ENCODE measurements at regions not wholly inside any gene's neighbourhood (a gene's known extent, or its start where the extent isn't known, plus 50 kb on each side); places are given as distances from the start of the nearest gene placed in this dataset.

GRCh38 chr2:204108330-204108751 is 171.8 kb downstream of the ICOS start (continued):
- TF ChIP-seq ZNF462 (CRISPR knock-in tag; IDR thresholded peaks at IDR 0.05) (no peak), JUNB (IDR thresholded peaks at IDR 0.05; ENCODE audit: unreplicated experiment) (no peak), POLR2AphosphoS5 (IDR thresholded peaks at IDR 0.05; ENCODE audit: low read depth) (no peak), ETS1 (IDR thresholded peaks at IDR 0.05) (no peak), CREB1 (CRISPR knock-in tag; IDR thresholded peaks at IDR 0.05; ENCODE audit: low read depth) (no peak)

- no peaks in the 10 kb centered on the region for H3F3A ChIP-seq (replicated peaks; ENCODE audit: low read depth)
- no peak overlapping the region for H3K27ac ChIP-seq (ENCODE audit: low read depth)
- H3K4me2 ChIP-seq = no peak overlapping the region
- H3K4me3 Mint-ChIP-seq = no peak overlapping the region
- H2AFZ ChIP-seq = peak overlapping the region; percentile 81
- H3K4me3 ChIP-seq = no peak overlapping the region
- TF ChIP-seq ZNF462 (CRISPR knock-in tag; IDR thresholded peaks at IDR 0.05) (no peak), ZNF331 (CRISPR knock-in tag; IDR thresholded peaks at IDR 0.05; ENCODE audit: low read depth) (no peak)
- H3K4me1 Mint-ChIP-seq = peaks cover 12% of the 10 kb centered on the region
- no peaks in the 10 kb centered on the region for H3K9me2 ChIP-seq (ENCODE audit: insufficient read depth)
- no peaks in the 10 kb centered on the region for H3K79me2 ChIP-seq (replicated peaks; ENCODE audit: insufficient read depth)
- H3K9me3 Mint-ChIP-seq = no peaks in the 10 kb centered on the region
- ATAC-seq = peak; percentile 34; the same call in 2 of the 3 replicates
- no peaks in the 10 kb centered on the region for H3K36me3 Mint-ChIP-seq (ENCODE audit: low read depth)
- peaks cover 2% of the 10 kb centered on the region for H3K27me3 Mint-ChIP-seq (ENCODE audit: insufficient read depth, low read depth, poor library complexity)
- H4K20me1 ChIP-seq (replicated peaks; ENCODE audit: insufficient read depth) = no peaks in the 10 kb centered on the region
- no peaks in the 10 kb centered on the region for H3K27me3 ChIP-seq (ENCODE audit: insufficient read depth)
- no peaks in the 10 kb centered on the region for H3K36me3 ChIP-seq (ENCODE audit: insufficient read depth)
- no peak for DNase-seq (ENCODE audit: low spot score)
- no peaks in the 10 kb centered on the region; the same call in 1 of the 2 replicates for H3K4me1 ChIP-seq (ENCODE audit: insufficient read depth)
- peak overlapping the region; percentile 73 for H3K27ac Mint-ChIP-seq
Observed at GRCh38 chr2:204108781-204109295, 172.3 kb downstream of the ICOS start.

Measured in GM23338 (cell line).